ENCODE measurements at regions not wholly inside any gene's neighbourhood (a gene's known extent, or its start where the extent isn't known, plus 50 kb on each side); places are given as distances from the start of the nearest gene placed in this dataset.

GRCh38 chr12:41919526-41920261 is 225.0 kb downstream of the GXYLT1 start:
- no peak for TF ChIP-seq CTCF (IDR thresholded peaks at IDR 0.05; ENCODE audit: borderline replicate concordance, control extremely low read depth, extremely low read depth, insufficient read depth, missing control alignments)
- DNase-seq (ENCODE audit: low spot score): no peak
- in situ Hi-C loops (cut with MboI; ENCODE audit: low sequenced_read_pairs, unreplicated experiment): no loop called here

GRCh38 chr12:41919048-41919447 is 225.6 kb downstream of the GXYLT1 start:
- DNase-seq (ENCODE audit: low spot score): no peak
- no peak for TF ChIP-seq CTCF (IDR thresholded peaks at IDR 0.05; ENCODE audit: borderline replicate concordance, control extremely low read depth, extremely low read depth, insufficient read depth, missing control alignments)
- in situ Hi-C loops (cut with MboI; ENCODE audit: low sequenced_read_pairs, unreplicated experiment): no loop called here

GRCh38 chr12:41917938-41918341 is 226.7 kb downstream of the GXYLT1 start:
- in situ Hi-C loops (cut with MboI; ENCODE audit: low sequenced_read_pairs, unreplicated experiment): no loop called here
- TF ChIP-seq CTCF (IDR thresholded peaks at IDR 0.05; ENCODE audit: borderline replicate concordance, control extremely low read depth, extremely low read depth, insufficient read depth, missing control alignments): no peak
- DNase-seq (ENCODE audit: low spot score): no peak

GRCh38 chr12:41917181-41917580 is 227.5 kb downstream of the GXYLT1 start:
- in situ Hi-C loops (cut with MboI; ENCODE audit: low sequenced_read_pairs, unreplicated experiment): no loop called here
- no peak for TF ChIP-seq CTCF (IDR thresholded peaks at IDR 0.05; ENCODE audit: borderline replicate concordance, control extremely low read depth, extremely low read depth, insufficient read depth, missing control alignments)

GRCh38 chr12:41910578-41911320 is 233.9 kb downstream of the GXYLT1 start:
- in situ Hi-C loops (cut with MboI; ENCODE audit: low sequenced_read_pairs, unreplicated experiment): no loop called here
- no peak for DNase-seq (ENCODE audit: low spot score)
- TF ChIP-seq CTCF (IDR thresholded peaks at IDR 0.05; ENCODE audit: borderline replicate concordance, control extremely low read depth, extremely low read depth, insufficient read depth, missing control alignments): no peak

More at GRCh38 chr12:41917181-41917580, 227.5 kb downstream of the GXYLT1 start:
- DNase-seq (ENCODE audit: low spot score): no peak

GRCh38 chr12:41908206-41908605 is 236.5 kb downstream of the GXYLT1 start:
- TF ChIP-seq CTCF (IDR thresholded peaks at IDR 0.05; ENCODE audit: borderline replicate concordance, control extremely low read depth, extremely low read depth, insufficient read depth, missing control alignments): no peak
- in situ Hi-C loops (cut with MboI; ENCODE audit: low sequenced_read_pairs, unreplicated experiment): no loop called here
- no peak for DNase-seq (ENCODE audit: low spot score)

Data from GM13976 (cell line).